ENCODE measurements at regions not wholly inside any gene's neighbourhood (a gene's known extent, or its start where the extent isn't known, plus 50 kb on each side); places are given as distances from the start of the nearest gene placed in this dataset.

DNA sequence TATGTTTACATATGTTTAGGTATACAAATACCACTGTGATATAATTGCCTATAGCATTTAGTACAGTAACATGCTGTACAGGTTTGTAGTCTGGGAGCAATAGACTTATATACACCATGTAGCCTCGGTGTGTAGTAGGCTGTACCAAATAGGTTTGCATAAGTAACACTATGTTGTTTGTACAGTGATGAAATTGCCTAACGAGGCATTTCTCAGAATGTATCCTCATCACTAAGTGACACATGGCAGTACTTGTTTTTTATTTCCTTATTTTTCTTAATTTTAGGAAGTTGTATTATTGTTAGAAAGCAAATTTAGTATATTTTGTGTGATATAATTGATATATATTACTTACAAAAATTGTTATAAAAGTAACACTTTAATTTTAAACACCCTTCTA is 840.9 kb downstream of the LTN1 start:
- no peak for TF ChIP-seq EZH2 (IDR thresholded peaks at IDR 0.05; ENCODE audit: low read length)
- TF ChIP-seq, protein P1, sequence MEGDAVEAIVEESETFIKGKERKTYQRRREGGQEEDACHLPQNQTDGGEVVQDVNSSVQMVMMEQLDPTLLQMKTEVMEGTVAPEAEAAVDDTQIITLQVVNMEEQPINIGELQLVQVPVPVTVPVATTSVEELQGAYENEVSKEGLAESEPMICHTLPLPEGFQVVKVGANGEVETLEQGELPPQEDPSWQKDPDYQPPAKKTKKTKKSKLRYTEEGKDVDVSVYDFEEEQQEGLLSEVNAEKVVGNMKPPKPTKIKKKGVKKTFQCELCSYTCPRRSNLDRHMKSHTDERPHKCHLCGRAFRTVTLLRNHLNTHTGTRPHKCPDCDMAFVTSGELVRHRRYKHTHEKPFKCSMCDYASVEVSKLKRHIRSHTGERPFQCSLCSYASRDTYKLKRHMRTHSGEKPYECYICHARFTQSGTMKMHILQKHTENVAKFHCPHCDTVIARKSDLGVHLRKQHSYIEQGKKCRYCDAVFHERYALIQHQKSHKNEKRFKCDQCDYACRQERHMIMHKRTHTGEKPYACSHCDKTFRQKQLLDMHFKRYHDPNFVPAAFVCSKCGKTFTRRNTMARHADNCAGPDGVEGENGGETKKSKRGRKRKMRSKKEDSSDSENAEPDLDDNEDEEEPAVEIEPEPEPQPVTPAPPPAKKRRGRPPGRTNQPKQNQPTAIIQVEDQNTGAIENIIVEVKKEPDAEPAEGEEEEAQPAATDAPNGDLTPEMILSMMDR (optimal IDR thresholded peaks at IDR 0.05 in 1 of 3, IDR thresholded peaks at IDR 0.05 in 1 of 3, conservative IDR thresholded peaks at IDR 0.05 in 1 of 3; ENCODE audit: extremely low read depth in 1 of 3, insufficient read depth in 2 of 3, low read length in 3 of 3): no peak
